HepG2 (cell line): ENCODE measurements at regions not wholly inside any gene's neighbourhood (a gene's known extent, or its start where the extent isn't known, plus 50 kb on each side); places are given as distances from the start of the nearest gene placed in this dataset.

ENCODE experiments used
- JUNB ChIP-seq: sonication (generic); formaldehyde crosslinking; IDR thresholded peaks from 2 replicates; pipeline ENCODE4 v1.8.0; 2022; ENCODE audit warnings: missing genetic modification reagents, mild to moderate bottlenecking, borderline replicate concordance
- KAT7 ChIP-seq: IDR thresholded peaks from 2 replicates; pipeline ENCODE4 v1.6.1; 2018; ENCODE audit warnings: borderline replicate concordance, missing compliant biosample characterization
- NFATC3 ChIP-seq: sonication (generic); formaldehyde crosslinking; IDR thresholded peaks from 2 replicates; pipeline ENCODE4 v1.5.1; 2020; ENCODE audit warnings: mild to moderate bottlenecking, missing genetic modification reagents
- ZNF331 ChIP-seq: sonication (generic); formaldehyde crosslinking; IDR thresholded peaks from 2 replicates; pipeline ENCODE4 v1.4.0; 2020; ENCODE audit warnings: missing genetic modification reagents
- ZNF780A ChIP-seq: sonication (generic); formaldehyde crosslinking; IDR thresholded peaks from 2 replicates; pipeline ENCODE4 v1.8.0; 2022; ENCODE audit warnings: mild to moderate bottlenecking, missing genetic modification reagents, moderate library complexity
- ZZZ3 ChIP-seq: sonication (generic); formaldehyde crosslinking; IDR thresholded peaks from 2 replicates; pipeline ENCODE4 v1.4.0; 2020; ENCODE audit warnings: missing genetic modification reagents, mild to moderate bottlenecking, borderline replicate concordance
- TF ChIP-seq, protein P1 (sequence below): sonication (generic); formaldehyde crosslinking; IDR thresholded peaks from 2 replicates; pipeline ENCODE4 v1.8.1; 2023; ENCODE audit warnings: missing genetic modification reagents, mild to moderate bottlenecking, borderline replicate concordance
- TF ChIP-seq, protein P2 (sequence below): sonication (generic); formaldehyde crosslinking; IDR thresholded peaks from 2 replicates; pipeline ENCODE4 v1.5.0; 2020; ENCODE audit warnings: mild to moderate bottlenecking, missing genetic modification reagents, moderate library complexity

DNA sequence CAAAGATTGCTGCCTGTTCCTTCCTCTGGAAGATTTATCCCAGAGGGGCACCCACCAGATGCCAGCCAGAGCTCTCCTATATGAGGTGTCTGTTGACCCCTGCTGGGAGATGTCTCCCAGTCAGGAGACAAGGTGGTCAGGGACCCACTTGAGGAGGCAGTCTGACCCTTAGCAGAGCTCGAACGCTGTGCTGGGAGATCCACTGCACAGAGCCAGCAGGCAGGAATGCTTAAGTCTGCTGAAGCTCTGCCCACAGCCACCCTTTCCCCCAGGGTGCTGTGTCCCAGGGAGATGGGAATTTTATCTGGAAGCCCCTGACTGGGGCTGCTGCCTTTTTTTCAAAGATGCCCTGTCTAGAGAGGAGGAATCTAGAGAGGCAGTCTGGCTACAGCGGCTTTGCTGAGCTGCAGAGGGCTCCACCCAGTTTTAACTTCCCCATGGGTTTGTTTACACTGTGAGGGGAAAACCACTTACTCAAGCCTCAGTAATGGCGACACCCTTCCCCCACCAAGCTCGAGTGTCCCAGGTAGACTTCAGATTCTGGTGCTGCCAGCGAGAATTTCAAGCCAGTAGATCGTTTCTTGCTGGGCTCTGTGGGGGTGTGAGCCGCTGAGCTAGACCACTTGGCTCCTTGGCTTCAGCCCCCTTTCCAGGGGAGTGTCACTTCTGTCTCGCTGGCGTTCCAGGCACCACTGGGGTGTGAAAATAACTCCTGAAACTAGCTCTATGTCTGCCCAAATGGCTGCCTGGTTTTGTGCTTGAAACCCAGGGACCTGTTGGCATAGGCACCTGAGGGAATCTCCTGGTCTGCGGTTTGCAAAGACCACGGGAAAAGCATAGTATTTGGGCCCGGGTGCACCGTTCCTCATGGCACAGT lies 51.1 kb upstream of the PDC start:
- TF ChIP-seq, protein P1, sequence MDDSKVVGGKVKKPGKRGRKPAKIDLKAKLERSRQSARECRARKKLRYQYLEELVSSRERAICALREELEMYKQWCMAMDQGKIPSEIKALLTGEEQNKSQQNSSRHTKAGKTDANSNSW (CRISPR knock-in tag), result no peak
- TF ChIP-seq, protein P2, sequence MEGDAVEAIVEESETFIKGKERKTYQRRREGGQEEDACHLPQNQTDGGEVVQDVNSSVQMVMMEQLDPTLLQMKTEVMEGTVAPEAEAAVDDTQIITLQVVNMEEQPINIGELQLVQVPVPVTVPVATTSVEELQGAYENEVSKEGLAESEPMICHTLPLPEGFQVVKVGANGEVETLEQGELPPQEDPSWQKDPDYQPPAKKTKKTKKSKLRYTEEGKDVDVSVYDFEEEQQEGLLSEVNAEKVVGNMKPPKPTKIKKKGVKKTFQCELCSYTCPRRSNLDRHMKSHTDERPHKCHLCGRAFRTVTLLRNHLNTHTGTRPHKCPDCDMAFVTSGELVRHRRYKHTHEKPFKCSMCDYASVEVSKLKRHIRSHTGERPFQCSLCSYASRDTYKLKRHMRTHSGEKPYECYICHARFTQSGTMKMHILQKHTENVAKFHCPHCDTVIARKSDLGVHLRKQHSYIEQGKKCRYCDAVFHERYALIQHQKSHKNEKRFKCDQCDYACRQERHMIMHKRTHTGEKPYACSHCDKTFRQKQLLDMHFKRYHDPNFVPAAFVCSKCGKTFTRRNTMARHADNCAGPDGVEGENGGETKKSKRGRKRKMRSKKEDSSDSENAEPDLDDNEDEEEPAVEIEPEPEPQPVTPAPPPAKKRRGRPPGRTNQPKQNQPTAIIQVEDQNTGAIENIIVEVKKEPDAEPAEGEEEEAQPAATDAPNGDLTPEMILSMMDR (CRISPR knock-in tag), result no peak
- TF ChIP-seq ZZZ3 (CRISPR knock-in tag) (no peak), KAT7 (CRISPR knock-in tag) (no peak), ZNF780A (CRISPR knock-in tag) (no peak), NFATC3 (no peak), ZNF331 (CRISPR knock-in tag) (no peak), JUNB (CRISPR knock-in tag) (no peak)
